ENCODE measurements at regions not wholly inside any gene's neighbourhood (a gene's known extent, or its start where the extent isn't known, plus 50 kb on each side); places are given as distances from the start of the nearest gene placed in this dataset.
"Not testable (repeated sequence)": the region's sequence is repeated elsewhere in the genome, so short reads cannot be mapped to it uniquely, and the experiment has no call there.

- no peak for DNase-seq
Observed at GRCh38 chr7:115340828-115341227, 418.9 kb downstream of the MDFIC start.

DNA sequence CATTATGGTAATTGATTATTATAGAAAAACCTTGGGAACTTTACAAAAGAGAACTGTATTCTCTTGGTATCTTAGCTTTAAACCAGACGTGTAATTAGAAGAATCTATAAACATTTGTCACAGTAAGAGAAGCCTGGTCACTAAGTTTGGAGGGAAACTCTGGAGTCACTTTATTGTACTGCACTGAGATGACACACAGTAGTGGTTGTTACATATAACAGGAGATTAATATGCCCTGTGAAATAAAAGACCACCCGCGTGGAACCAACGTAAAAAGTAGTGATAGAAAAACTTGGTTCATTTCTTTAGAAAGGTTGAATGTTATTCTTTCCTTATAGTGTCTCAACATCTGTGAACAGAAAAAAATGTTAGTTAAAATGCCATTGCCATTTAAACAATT lies 416.1 kb downstream of the MDFIC start:
- no peak for DNase-seq

DNA sequence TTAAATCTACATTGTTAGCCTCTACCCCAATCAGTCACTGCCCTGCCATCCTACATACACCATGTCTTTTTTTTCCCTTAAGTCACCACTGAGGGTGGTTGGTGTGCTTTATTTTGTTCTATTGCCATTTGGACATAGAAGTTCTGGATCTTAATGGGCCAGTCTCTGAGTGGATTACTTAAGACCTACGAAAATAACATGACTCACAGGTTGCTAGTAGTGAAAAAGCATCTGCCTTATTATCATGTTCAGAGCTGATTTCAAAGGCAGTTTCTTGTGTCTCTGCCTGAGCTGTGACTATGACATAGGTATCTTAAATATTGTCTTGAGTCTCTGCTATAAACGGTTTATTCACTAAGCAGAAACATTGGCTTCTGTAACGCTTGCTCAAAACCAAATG lies 410.8 kb downstream of the MDFIC start:
- no peak for DNase-seq

DNA sequence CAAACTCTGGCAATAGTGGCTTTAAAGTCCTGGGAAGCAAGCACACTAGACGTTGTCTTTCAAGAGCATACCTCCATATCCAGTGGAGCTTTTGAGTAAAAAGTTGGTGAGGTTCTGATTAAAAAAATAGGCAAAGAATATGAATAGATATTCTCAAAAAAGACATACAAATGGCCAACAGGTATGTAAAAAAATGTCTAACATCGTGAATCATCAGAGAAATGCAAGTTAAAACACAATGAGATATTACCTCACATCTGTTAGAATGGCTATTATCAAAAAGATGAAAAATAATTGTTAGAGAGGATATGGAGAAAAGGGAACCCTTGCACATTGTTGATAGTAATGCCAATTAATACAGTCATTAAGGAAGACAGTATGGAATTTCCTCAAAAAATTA lies 407.1 kb downstream of the MDFIC start:
- no peak for DNase-seq

GRCh38 chr7:115328018-115328417 lies 406.1 kb downstream of the MDFIC start:
- no peak for DNase-seq

DNA sequence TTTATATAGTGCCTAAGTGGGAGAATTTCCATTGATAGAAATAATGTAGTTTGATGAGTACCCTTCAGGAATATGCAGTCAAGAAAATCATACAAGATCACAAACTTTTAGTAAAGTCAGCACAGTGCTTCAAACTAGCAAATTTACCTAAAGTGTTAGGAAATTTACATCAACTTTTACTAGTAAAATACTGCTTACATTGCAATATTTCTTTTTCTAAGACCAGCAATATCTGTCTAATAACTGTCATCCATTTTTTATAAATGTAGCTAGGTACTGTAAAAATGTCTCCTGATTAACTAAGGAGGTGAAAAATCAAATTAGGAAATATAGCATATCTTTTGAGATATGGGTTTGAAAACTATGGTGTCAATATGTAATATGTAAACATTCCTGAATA lies 405.4 kb downstream of the MDFIC start:
- DNase-seq = no peak

DNA sequence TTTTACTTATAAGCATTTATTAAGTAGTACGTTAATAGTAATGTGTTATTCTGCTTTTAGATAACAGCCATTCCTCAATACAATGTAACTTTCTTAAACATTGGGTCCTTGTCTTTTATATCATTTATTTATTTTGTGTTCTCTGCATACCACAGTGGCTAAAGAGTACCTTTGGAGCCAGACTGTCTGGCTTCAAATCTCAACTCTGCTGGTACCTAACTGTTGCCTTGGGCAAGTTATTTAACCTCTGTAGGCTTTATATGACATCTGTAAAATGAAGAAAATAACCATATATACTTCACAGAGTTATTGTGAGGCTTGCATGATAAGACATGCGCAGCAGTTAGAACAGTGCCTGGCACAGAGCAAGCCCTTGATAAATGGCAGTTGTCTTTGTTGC lies 397.6 kb downstream of the MDFIC start:
- DNase-seq = no peak

- not testable (repeated sequence) for DNase-seq
Observed at GRCh38 chr7:115310316-115310715, 388.4 kb downstream of the MDFIC start.

GRCh38 chr7:115306586-115306985 lies 384.7 kb downstream of the MDFIC start:
- no peak for DNase-seq

DNA sequence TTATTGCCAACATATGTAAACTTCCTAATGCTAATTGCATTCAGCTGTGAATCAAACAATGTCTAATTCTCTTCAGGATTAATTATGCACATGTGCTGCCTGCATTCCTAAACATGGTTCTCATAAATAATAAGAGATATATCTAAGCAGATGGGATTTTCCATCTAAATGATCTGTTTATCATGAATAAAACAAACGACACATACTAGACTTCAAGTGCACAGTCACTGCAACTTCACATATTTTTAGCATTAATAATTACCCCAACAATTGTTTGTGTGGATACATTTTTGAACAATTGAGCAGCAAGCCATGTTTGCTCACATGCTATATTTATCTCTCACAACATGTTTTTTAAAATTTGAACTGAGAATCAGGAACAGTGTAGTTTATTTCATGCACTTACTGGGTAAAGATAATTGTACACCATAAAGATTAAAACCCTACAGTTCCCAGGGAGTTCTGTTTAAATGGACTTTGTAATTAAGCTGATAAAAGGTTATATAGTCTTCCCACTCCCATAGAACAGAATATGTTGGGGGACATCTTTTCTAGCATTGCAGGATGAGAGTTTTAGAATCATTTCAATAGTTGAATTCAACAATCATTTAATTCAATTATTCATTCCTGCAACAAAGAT lies 378.5 kb downstream of the MDFIC start:
- DNase-seq = no peak

GRCh38 chr7:115299397-115300037 lies 377.6 kb downstream of the MDFIC start:
- DNase-seq = no peak

DNA sequence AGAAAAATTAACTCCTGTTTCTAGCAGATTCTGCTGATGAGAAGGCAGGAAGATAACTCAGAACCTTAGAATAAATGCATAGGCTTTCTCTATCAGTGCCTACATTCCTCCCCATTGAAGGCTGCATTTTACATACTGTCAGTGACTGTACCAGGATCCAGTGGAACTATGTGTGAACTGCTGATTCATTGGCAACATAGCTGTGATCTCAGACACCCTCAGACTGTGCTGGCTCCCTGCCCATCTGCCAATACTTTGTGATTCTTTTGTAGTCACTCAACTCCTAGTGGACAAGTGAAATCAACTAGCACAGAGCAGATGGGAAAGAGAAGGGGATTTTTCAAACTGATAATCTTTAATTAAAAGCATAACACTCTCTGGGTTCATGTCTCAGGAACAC lies 375.8 kb downstream of the MDFIC start:
- DNase-seq = no peak

DNA sequence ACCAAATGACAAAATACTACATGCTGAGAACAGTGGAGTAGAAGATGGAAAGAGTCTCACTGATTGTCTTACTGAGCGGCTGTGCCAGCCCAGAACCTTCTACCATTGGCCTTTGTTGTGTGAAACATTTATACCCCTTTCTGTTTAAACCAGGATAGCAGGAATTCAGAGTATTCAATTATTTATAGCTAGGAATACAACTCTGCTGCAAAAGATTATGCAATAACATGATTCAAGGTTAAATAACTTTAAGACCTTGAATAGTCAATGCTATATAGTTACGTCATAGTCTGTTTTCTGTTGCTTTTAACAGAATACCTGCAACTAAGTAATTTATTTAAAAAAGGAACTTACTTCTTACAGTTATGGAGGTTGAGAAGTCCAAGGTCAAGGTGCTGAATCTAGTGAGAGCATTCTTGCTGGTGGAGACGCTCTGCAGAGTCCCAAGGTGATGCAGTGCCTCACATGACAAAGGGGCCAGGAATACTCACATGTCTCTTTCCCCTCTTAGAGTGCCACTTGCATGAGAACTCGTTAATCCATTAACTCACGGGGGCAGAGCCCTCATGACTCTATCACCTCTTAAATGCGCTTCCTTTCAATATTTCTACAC lies 371.8 kb downstream of the MDFIC start:
- DNase-seq = no peak

GRCh38 chr7:115292381-115292780 lies 370.5 kb downstream of the MDFIC start:
- no peak for DNase-seq

- DNase-seq = no peak
Observed at GRCh38 chr7:115289971-115290370, 368.1 kb downstream of the MDFIC start.

DNA sequence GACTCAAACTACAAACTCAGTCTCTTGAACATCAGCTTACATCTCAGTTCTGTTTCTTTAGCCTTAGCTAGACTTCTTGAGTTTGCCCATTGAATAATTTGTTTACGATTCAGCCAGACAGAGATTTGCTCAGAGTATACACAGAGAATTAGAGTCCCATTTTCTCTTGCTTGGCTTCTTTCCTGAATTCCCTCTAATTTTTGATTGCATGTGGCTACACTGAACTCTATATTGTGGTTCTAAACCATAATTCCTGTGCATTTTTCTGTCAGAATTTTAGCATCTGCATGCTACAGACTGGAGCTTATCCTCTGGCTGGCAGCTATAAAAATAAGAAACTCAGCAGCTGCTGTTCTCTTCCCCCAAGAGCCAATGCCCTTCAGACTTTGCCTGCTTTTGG lies 354.9 kb downstream of the MDFIC start:
- no peak for DNase-seq

DNA sequence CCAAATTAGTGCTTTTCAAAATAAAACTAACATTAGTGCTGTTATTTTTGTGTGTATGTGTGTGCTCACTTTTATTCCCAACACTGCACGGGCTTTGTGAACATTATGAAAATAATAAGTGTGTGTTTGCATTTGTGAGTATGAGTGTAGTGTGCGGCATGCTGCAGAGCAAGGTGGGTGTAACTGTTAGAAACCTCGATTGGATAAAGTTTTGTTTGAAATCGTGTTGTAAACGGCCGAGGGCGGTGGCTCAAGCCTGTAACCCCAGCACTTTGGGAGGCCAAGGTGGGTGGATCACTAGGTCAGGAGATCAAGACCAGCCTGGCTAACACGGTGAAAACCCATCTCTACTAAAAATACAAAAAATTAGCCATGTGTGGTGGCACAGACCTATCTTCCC lies 352.0 kb downstream of the MDFIC start:
- DNase-seq = not testable (repeated sequence)

DNA sequence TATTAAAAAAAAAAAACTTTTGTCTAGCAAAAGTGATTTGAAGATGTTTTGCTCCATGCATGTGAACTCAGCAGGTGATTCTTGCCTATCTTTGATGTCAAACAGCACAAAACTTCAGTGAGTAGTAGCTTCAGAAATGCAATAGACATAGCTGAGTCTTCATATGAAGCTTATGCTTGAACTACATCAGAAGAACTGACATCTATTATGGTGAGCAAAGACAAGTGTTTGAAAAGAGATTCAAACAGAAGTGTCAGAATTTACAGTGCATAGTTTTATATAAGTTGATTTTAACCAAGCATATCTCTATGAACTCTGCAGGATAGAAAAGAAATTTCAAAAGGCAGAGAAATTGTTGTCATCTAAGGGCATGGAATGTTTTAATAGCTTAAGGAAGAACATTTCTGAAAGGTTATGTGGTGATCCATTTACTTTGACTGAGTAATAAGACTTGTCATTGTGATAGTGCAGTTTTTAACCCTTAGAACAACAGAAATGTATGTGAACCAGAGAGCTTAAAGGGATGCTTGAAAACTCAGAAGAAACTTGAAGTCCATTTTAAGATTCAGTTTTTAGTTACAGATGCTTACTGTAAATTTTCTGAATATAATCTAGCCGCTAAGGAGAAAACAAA lies 351.4 kb downstream of the MDFIC start:
- DNase-seq = no peak

GRCh38 chr7:115271332-115272235 lies 349.7 kb downstream of the MDFIC start:
- DNase-seq = no peak

GRCh38 chr7:115269486-115269885 lies 347.6 kb downstream of the MDFIC start:
- no peak for DNase-seq

DNA sequence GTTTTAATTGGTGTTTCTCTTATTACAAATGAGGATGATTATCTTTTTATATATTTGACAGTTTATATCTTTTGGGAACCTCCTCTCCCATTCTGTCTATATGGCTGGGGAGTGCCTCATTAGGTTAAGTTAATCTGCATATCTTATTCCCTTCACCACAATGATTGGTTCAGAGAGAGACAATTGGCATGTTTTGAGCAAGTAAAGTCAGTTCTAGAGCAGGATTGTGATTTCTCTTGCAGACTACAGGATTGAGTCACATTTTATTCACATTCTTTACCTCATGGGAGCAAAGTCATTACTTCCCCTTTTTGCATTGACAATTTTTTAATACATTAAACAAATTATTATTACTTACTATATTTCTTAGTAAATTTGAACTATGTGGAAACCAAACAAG lies 345.6 kb downstream of the MDFIC start:
- DNase-seq = no peak

DNA sequence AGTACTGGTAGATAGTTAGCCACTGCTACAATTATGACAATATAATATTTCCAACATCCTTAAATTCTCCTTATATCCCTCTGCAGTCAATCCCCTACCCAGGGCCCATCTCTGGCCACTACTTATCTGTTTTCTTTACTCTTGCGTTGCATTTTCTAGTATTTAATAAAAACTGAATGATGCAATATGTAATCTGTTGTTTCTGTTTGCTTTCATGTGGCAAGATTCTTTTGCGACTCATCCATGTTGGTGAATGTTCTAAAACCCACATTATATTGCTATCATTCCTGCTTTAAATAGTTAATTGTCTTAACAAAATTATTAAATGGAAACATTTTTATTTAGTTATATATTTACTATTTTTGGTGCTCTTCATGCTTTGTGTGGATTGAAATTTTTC lies 338.5 kb downstream of the MDFIC start:
- DNase-seq = no peak

DNA sequence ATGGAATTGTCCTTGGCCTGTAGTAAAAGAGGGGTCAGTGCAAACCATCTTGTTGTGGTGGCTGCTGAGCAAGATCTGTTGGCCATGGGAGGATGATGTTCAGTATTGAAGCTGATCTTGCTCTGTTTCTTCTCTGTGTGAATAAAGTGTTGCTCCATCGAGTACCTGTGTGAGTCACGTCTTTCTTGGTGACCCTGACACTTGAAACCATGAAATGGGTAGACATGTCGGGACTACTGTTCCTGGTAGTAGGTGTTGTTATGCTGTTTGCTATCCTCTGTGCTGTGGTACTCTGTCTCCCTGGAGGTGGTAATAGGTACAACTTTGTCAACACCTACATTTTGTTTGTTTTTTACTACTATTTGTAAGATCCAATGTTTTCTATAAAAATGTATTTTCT lies 330.6 kb downstream of the MDFIC start:
- DNase-seq = no peak

All from NCI-H774 (cell line).